ENCODE measurements at regions not wholly inside any gene's neighbourhood (a gene's known extent, or its start where the extent isn't known, plus 50 kb on each side); places are given as distances from the start of the nearest gene placed in this dataset.

GRCh38 chr2:129318581-129319421 lies 660.7 kb upstream of the RAB6C start:
- no peak for TF ChIP-seq CTCF (IDR thresholded peaks at IDR 0.05; ENCODE audit: insufficient read depth, low read length, poor library complexity, severe bottlenecking)
- TF ChIP-seq EZH2phosphoT487 (conservative IDR thresholded peaks at IDR 0.05; ENCODE audit: low read length), result no peak
